Neural progenitor cell (in vitro differentiated cells): ENCODE measurements at regions not wholly inside any gene's neighbourhood (a gene's known extent, or its start where the extent isn't known, plus 50 kb on each side); places are given as distances from the start of the nearest gene placed in this dataset.

ENCODE experiments used
- DNase-seq: peaks from one replicate; pipeline ENCODE4 v3.0.0-alpha.2; 2016; ENCODE audit warnings: low spot score
- H2AFZ ChIP-seq: fragments of 200-600 bp; sonication (generic); replicated peaks from 2 replicates; pipeline ENCODE4 v1.6.1; 2016; ENCODE audit warnings: antibody characterized with exemption
- H3F3A ChIP-seq: fragments of 200-600 bp; sonication (generic); 2 replicates; pipeline ENCODE4 v1.6.1; 2016; ENCODE audit warnings: antibody characterized with exemption, low read depth
- H3K27ac ChIP-seq: fragments of 200-600 bp; sonication (generic); 2 replicates; pipeline ENCODE4 v1.5.1; 2016; ENCODE audit warnings: mild to moderate bottlenecking
- H3K27me3 ChIP-seq: fragments of 200-600 bp; sonication (generic); 2 replicates; pipeline ENCODE4 v1.6.1; 2016; ENCODE audit warnings: mild to moderate bottlenecking, moderate library complexity
- H3K36me3 ChIP-seq: fragments of 200-600 bp; sonication (generic); 2 replicates; pipeline ENCODE4 v1.5.1; 2016
- H3K4me1 ChIP-seq: fragments of 200-600 bp; sonication (generic); 2 replicates; pipeline ENCODE4 v1.6.1; 2016; ENCODE audit warnings: mixed run types
- H3K4me2 ChIP-seq: fragments of 200-600 bp; sonication (generic); 2 replicates; pipeline ENCODE4 v1.6.1; 2016
- H3K4me3 ChIP-seq: fragments of 200-600 bp; sonication (generic); 2 replicates; pipeline ENCODE4 v1.5.1; 2016
- H3K79me2 ChIP-seq: fragments of 200-600 bp; sonication (generic); 2 replicates; pipeline ENCODE4 v1.6.1; 2016; ENCODE audit warnings: low read depth
- H3K9ac ChIP-seq: fragments of 200-600 bp; sonication (generic); 2 replicates; pipeline ENCODE4 v1.6.1; 2016
- H3K9me3 ChIP-seq: fragments of 200-600 bp; sonication (generic); 2 replicates; pipeline ENCODE4 v1.5.1; 2016; ENCODE audit warnings: low read depth
- H4K20me1 ChIP-seq: fragments of 200-600 bp; sonication (generic); 2 replicates; pipeline ENCODE4 v1.6.1; 2016; ENCODE audit warnings: low read depth
- H3K27ac Mint-ChIP-seq: 3 replicates; pipeline ENCODE4 v1.8.0; 2021; ENCODE audit warnings: mixed read lengths
- H3K27me3 Mint-ChIP-seq: 2 replicates; pipeline ENCODE4 v1.8.0; 2022; ENCODE audit warnings: low read depth, mild to moderate bottlenecking, inconsistent platforms, moderate library complexity, mixed read lengths; ENCODE audit not compliant: insufficient read depth
- H3K36me3 Mint-ChIP-seq: 3 replicates; pipeline ENCODE4 v1.8.0; 2021; ENCODE audit warnings: mixed read lengths
- H3K4me1 Mint-ChIP-seq: 3 replicates; pipeline ENCODE4 v1.8.0; 2021; ENCODE audit warnings: mixed read lengths
- H3K4me3 Mint-ChIP-seq: 3 replicates; pipeline ENCODE4 v1.8.0; 2021; ENCODE audit warnings: mild to moderate bottlenecking, moderate library complexity, mixed read lengths
- H3K9me3 Mint-ChIP-seq: 3 replicates; pipeline ENCODE4 v1.8.0; 2020; ENCODE audit warnings: mixed read lengths
- EZH2 ChIP-seq: fragments of 200-600 bp; sonication (generic); IDR thresholded peaks from 2 replicates; pipeline ENCODE4 v1.6.1; 2017; ENCODE audit warnings: antibody characterized with exemption, mild to moderate bottlenecking, moderate library complexity
- EZH2phosphoT487 ChIP-seq: fragments of 200-600 bp; sonication (generic); IDR thresholded peaks from 2 replicates; pipeline ENCODE4 v1.6.1; 2017; ENCODE audit warnings: antibody characterized with exemption
- TF ChIP-seq, protein P1 (sequence below): fragments of 200-600 bp; sonication (generic); IDR thresholded peaks from 2 replicates; pipeline ENCODE4 v1.5.1; 2017; ENCODE audit warnings: antibody characterized with exemption, mild to moderate bottlenecking

DNA sequence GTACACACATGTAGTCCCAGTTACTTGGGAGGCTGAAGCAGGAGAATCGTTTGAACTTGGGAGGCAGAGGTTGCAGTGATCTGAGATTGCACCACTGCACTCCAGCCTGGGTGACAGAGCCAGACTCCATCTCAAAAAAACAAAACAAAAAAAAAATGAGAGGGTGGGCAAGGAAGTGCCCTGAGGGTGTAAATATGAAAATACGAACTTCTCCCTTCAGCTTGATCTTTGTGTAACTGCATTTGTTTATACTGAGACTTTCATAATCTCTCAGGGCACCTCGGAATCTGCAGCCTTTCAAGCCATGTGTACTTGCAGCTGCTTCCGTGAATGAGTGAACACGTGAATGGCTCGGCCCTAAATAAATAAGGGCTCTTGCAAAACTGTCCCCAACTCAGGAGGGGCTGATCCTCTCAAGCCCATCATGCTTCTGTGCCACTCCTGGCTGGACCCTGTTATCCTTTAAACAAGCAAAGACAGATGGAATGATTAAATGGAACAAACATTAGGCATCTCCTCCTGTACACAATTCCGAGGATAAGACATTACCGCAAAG lies 96.8 kb downstream of the BOD1L2 start:
- Mint-ChIP-seq H3K4me3 (no peak overlapping the region), H3K36me3 (no peaks in the 10 kb centered on the region), H3K27ac (no peak overlapping the region), H3K27me3 (no peaks in the 10 kb centered on the region), H3K9me3 (peaks cover 3% of the 10 kb centered on the region), H3K4me1 (peaks cover 11% of the 10 kb centered on the region)
- no peak overlapping the region for H3K9ac ChIP-seq
- H3K36me3 ChIP-seq = no peaks in the 10 kb centered on the region
- H3F3A ChIP-seq = no peaks in the 10 kb centered on the region
- no peak overlapping the region for H3K4me2 ChIP-seq
- no peak overlapping the region for H3K27ac ChIP-seq
- H3K27me3 ChIP-seq = no peaks in the 10 kb centered on the region
- no peaks in the 10 kb centered on the region for H3K79me2 ChIP-seq
- TF ChIP-seq, protein P1, sequence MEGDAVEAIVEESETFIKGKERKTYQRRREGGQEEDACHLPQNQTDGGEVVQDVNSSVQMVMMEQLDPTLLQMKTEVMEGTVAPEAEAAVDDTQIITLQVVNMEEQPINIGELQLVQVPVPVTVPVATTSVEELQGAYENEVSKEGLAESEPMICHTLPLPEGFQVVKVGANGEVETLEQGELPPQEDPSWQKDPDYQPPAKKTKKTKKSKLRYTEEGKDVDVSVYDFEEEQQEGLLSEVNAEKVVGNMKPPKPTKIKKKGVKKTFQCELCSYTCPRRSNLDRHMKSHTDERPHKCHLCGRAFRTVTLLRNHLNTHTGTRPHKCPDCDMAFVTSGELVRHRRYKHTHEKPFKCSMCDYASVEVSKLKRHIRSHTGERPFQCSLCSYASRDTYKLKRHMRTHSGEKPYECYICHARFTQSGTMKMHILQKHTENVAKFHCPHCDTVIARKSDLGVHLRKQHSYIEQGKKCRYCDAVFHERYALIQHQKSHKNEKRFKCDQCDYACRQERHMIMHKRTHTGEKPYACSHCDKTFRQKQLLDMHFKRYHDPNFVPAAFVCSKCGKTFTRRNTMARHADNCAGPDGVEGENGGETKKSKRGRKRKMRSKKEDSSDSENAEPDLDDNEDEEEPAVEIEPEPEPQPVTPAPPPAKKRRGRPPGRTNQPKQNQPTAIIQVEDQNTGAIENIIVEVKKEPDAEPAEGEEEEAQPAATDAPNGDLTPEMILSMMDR = no peak
- TF ChIP-seq EZH2phosphoT487 (no peak), EZH2 (no peak)
- H4K20me1 ChIP-seq = no peaks in the 10 kb centered on the region
- no peak overlapping the region for H2AFZ ChIP-seq
- H3K9me3 ChIP-seq = no peaks in the 10 kb centered on the region
- H3K4me3 ChIP-seq = no peak overlapping the region
- DNase-seq = no peak
- H3K4me1 ChIP-seq = peaks cover 2% of the 10 kb centered on the region

DNA sequence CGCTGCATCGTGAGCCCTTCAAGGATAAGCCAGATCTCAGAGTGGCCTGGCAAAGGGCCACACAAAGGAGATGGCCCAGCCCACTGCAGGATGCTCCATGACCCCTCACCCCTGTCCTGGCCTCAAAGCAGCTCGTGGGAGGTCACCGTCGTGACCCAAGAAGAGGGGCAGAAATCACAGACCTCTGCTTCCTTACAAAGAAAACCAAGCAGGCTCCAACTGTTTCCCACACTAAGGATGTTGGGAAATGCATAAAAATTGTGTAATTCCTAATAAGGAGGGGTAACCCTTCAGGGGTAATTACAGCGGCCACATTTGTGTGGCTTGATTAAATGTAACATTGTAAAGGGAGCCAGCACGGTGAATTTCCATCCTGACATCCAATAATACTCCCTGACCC lies 102.3 kb downstream of the BOD1L2 start:
- peaks cover 4% of the 10 kb centered on the region for H3K27me3 Mint-ChIP-seq
- H2AFZ ChIP-seq = no peak overlapping the region
- H3K36me3 ChIP-seq = no peaks in the 10 kb centered on the region
- H3K4me2 ChIP-seq = peak overlapping the region; percentile 32
- no peak overlapping the region for H3K27ac ChIP-seq
- no peaks in the 10 kb centered on the region for H3K9me3 ChIP-seq
- peak; percentile 62 for DNase-seq
- H3K36me3 Mint-ChIP-seq = no peaks in the 10 kb centered on the region
- no peaks in the 10 kb centered on the region for H3F3A ChIP-seq
- H3K4me3 Mint-ChIP-seq = no peak overlapping the region
- H3K4me1 ChIP-seq = peaks cover 15% of the 10 kb centered on the region
- H3K79me2 ChIP-seq = no peaks in the 10 kb centered on the region
- peaks cover 25% of the 10 kb centered on the region for H3K4me1 Mint-ChIP-seq
- no peaks in the 10 kb centered on the region for H4K20me1 ChIP-seq
- TF ChIP-seq, protein P1 = no peak
- no peak for TF ChIP-seq EZH2
- H3K27me3 ChIP-seq = no peaks in the 10 kb centered on the region
- H3K4me3 ChIP-seq = no peak overlapping the region
- no peak overlapping the region for H3K9ac ChIP-seq
- H3K27ac Mint-ChIP-seq = peak overlapping the region; percentile 57
- no peaks in the 10 kb centered on the region for H3K9me3 Mint-ChIP-seq

DNA sequence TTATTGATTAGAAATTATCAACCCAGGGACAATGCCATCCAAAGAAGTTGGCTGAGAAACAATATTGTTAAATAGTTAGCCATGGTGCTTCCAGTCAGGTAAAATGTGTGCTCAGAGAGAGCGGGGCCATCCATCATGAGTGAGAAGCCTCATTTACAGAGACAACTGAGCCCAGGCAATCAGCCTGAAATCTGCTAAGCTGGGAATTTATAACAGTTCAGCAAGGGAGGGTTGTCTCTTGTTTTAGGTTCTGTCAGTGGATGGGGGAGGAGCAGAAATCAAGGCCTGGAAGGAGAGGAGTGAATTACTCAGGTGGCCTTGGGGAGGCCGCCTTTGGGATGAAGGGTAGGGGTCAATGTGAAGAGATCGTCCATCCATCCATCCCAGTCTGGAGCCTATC lies 102.5 kb upstream of the ST8SIA3 start:
- DNase-seq = no peak
- no peaks in the 10 kb centered on the region for H3K27me3 ChIP-seq
- no peak overlapping the region for H2AFZ ChIP-seq
- H3K36me3 ChIP-seq = no peaks in the 10 kb centered on the region
- H4K20me1 ChIP-seq = no peaks in the 10 kb centered on the region
- no peaks in the 10 kb centered on the region for H3F3A ChIP-seq
- Mint-ChIP-seq H3K4me3 (no peak overlapping the region), H3K4me1 (peaks cover 25% of the 10 kb centered on the region), H3K9me3 (no peaks in the 10 kb centered on the region), H3K36me3 (no peaks in the 10 kb centered on the region), H3K27me3 (peaks cover 4% of the 10 kb centered on the region), H3K27ac (no peak overlapping the region)
- H3K79me2 ChIP-seq = no peaks in the 10 kb centered on the region
- H3K9ac ChIP-seq = no peak overlapping the region
- H3K4me2 ChIP-seq = no peak overlapping the region
- H3K4me3 ChIP-seq = no peak overlapping the region
- no peak overlapping the region for H3K27ac ChIP-seq
- H3K4me1 ChIP-seq = peaks cover 15% of the 10 kb centered on the region
- no peaks in the 10 kb centered on the region for H3K9me3 ChIP-seq
- TF ChIP-seq, protein P1 = no peak
- TF ChIP-seq EZH2 (no peak), EZH2phosphoT487 (no peak)
